ENCODE measurements at regions not wholly inside any gene's neighbourhood (a gene's known extent, or its start where the extent isn't known, plus 50 kb on each side); places are given as distances from the start of the nearest gene placed in this dataset.

DNA sequence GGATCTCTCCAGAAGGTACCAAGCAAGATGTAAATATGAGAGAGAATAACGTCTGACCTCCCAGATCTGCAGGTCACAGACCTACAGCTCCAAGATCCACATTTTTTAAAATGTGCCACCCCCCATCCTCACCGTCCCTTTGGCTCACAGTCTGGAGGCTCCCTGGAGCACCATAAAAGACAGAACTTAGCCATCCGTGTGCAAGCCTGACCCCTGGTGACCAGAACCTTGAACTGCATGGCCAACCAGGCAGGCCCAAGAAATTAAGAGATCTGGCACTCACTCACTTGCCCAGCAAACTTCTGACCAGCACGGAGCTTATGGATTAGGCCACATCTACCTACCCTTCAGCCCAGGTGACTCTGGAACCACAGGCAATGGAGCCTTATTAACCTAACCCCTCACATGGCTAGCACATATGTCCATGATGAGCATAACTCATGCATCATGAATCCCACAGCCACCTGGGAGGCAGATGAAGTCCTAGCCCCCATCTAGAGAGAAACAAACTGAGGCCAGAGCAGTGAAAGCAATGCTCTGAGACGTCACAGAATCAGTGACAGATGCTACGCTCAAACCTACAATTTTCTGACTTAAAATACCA, 275.3 kb downstream of the UACA start (continued):
- TF ChIP-seq EGR1 (IDR thresholded peaks at IDR 0.05; ENCODE audit: borderline replicate concordance in 1 of 2, low read depth in 2 of 2, low read length in 2 of 2) (no peak), ZNF207 (IDR thresholded peaks at IDR 0.05; ENCODE audit: borderline replicate concordance) (no peak), TCF3 (IDR thresholded peaks at IDR 0.05; ENCODE audit: borderline replicate concordance, insufficient read depth, low read depth, low read length) (no peak), IKZF1 (conservative IDR thresholded peaks at IDR 0.05) (0 out of 2 replicates have a peak, but pooled peaks have one; percentile 13)

DNA sequence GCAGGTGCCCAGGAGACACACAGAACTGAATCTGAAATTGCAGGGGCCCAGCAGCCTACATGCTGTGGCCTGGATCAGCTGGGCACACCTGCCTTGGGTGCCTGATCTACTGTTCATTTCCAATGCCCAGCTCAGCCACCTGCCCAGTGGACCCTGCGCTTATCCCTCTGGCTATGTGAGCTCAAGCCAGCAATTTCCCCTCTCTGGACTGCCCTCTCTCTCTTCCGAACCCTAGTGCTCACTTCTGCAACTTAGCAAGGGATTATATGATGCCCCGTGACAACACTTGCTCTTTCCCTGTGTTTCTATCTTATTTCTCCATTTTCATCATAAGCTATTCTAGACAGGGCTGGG, 276.0 kb downstream of the UACA start:
- DNase-seq (ENCODE audit: low read depth, low spot score) (no peak), FAIRE-seq (no peak), ATAC-seq (peak; percentile 18)
- Histone ChIP-seq H4K20me1 (ENCODE audit: control insufficient read depth, insufficient read depth) (no peaks in the 10 kb centered on the region), H2AFZ (ENCODE audit: control insufficient read depth, low read depth, low read length) (no peak overlapping the region; the same call in 1 of the 2 replicates), H3K27me3 (replicated peaks in 1 of 2; ENCODE audit: control insufficient read depth in 2 of 2, insufficient read depth in 2 of 2, low read length in 1 of 2) (no peaks in the 10 kb centered on the region; a peak in 1 of 4 replicates), H3K9ac (ENCODE audit: control insufficient read depth, insufficient read depth, low read length) (no peak overlapping the region), H3K27ac (ENCODE audit: control insufficient read depth, insufficient read depth) (peak overlapping the region; percentile 47; the same call in 1 of the 2 replicates), H3K4me1 (ENCODE audit: control insufficient read depth, insufficient read depth, low read length) (peaks cover 43% of the 10 kb centered on the region), H3K4me3 (no peak overlapping the region), H3K4me2 (ENCODE audit: control insufficient read depth, insufficient read depth) (peak overlapping the region; percentile 65), H3K79me2 (ENCODE audit: control insufficient read depth, insufficient read depth, low read length) (no peaks in the 10 kb centered on the region), H3K36me3 (ENCODE audit: control insufficient read depth in 2 of 2, insufficient read depth in 2 of 2, low read length in 1 of 2) (no peaks in the 10 kb centered on the region), H3K9me3 (replicated peaks; ENCODE audit: control insufficient read depth, insufficient read depth, low read length) (no peaks in the 10 kb centered on the region; the same call in 2 of the 3 replicates)
- intact Hi-C loops (cut with micrococcal nuclease; ENCODE audit: unreplicated experiment) (loop anchor here (2.0 to 10.0 kb wide), 6 partner anchors 25 to 910 kb away; no protein-coding TSS in a partner anchor), in situ Hi-C loops (cut with MboI) (loop anchor here (5.0 kb wide), 2 partner anchors 730 to 1020 kb away; no protein-coding TSS in a partner anchor)
- TF ChIP-seq E2F4 (IDR thresholded peaks at IDR 0.05; ENCODE audit: low read depth, low read length) (no peak), BCL11A (IDR thresholded peaks at IDR 0.05; ENCODE audit: low read depth, low read length) (no peak), EZH2 (IDR thresholded peaks at IDR 0.05; ENCODE audit: borderline replicate concordance, control insufficient read depth, low read depth, low read length) (no peak), FOS (IDR thresholded peaks at IDR 0.05; ENCODE audit: borderline replicate concordance, extremely low read depth, insufficient read length) (no peak), CBX3 (IDR thresholded peaks at IDR 0.05; ENCODE audit: borderline replicate concordance, low read depth) (no peak), GABPA (IDR thresholded peaks at IDR 0.05; ENCODE audit: low read depth) (no peak), TCF3 (IDR thresholded peaks at IDR 0.05; ENCODE audit: borderline replicate concordance, insufficient read depth, low read depth, low read length) (peak; percentile 74; the same call in 1 of the 2 replicates), POLR2AphosphoS2 (IDR thresholded peaks at IDR 0.05; ENCODE audit: low read depth, low read length) (no peak), ZNF687 (IDR thresholded peaks at IDR 0.05) (no peak), TCF12 (IDR thresholded peaks at IDR 0.05; ENCODE audit: low read depth, low read length) (peak; percentile 71)
- no TSS peak for BruUV-seq (replicated peaks)
- ChIA-PET POLR2A (no interaction called here), CTCF (interaction anchor here (0.6 to 4.6 kb wide), 19 partner anchors 10 to 1012 kb away, joined by 3 to 52 read pairs (median 7); no protein-coding TSS in a partner anchor), RAD21 (ENCODE audit: unreplicated experiment) (interaction anchor here (1.0 to 3.5 kb wide), 7 partner anchors 9 to 1009 kb away, joined by 3 to 21 read pairs (median 7); no protein-coding TSS in a partner anchor), SMC1A (ENCODE audit: uncharacterized antibody, unreplicated experiment) (interaction anchor here (0.8 to 5.4 kb wide), 8 partner anchors 19 to 1011 kb away, joined by 3 to 46 read pairs (median 3); no protein-coding TSS in a partner anchor)
- WGBS (ENCODE audit: insufficient coverage, insufficient replicate concordance, low lambda C conversion rate, missing lambda C conversion rate): 63% methylated on average over 3 of the region's 3 CpGs
